OCI-LY1 (cell line): ENCODE measurements at regions not wholly inside any gene's neighbourhood (a gene's known extent, or its start where the extent isn't known, plus 50 kb on each side); places are given as distances from the start of the nearest gene placed in this dataset.

ENCODE experiments used
- H2AFZ ChIP-seq: fragments of 200-600 bp; sonication (generic), shearing (Covaris generic); 2 replicates; pipeline ENCODE4 v1.6.0; 2014; ENCODE audit warnings: antibody characterized with exemption, mild to moderate bottlenecking, low read length
- H3F3A ChIP-seq: fragments of 200-600 bp; sonication (generic), shearing (Covaris generic); 2 replicates; pipeline ENCODE4 v1.6.0; 2014; ENCODE audit warnings: mild to moderate bottlenecking, antibody characterized with exemption, low read length, moderate library complexity; ENCODE audit not compliant: insufficient read depth
- H3K27ac ChIP-seq: fragments of 200-600 bp; sonication (generic); 2 replicates; pipeline ENCODE4 v1.5.1; 2014; ENCODE audit warnings: low read length, mixed run types, mild to moderate bottlenecking, low read depth; ENCODE audit not compliant: poor library complexity, severe bottlenecking
- H3K27me3 ChIP-seq: fragments of 200-600 bp; sonication (generic); 2 replicates; pipeline ENCODE4 v1.6.0; 2014; ENCODE audit warnings: antibody characterized with exemption, mild to moderate bottlenecking, low read length, moderate library complexity; ENCODE audit not compliant: insufficient read depth
- H3K36me3 ChIP-seq: fragments of 200-600 bp; sonication (generic); 2 replicates; pipeline ENCODE4 v1.6.1; 2014; ENCODE audit warnings: mild to moderate bottlenecking, antibody characterized with exemption, low read length, moderate library complexity, mixed read lengths; ENCODE audit not compliant: insufficient read depth
- H3K4me1 ChIP-seq: fragments of 200-600 bp; sonication (generic); 2 replicates; pipeline ENCODE4 v1.5.1; 2014; ENCODE audit warnings: mild to moderate bottlenecking, low read length, moderate library complexity; ENCODE audit not compliant: insufficient read depth, severe bottlenecking
- H3K4me2 ChIP-seq: fragments of 200-600 bp; sonication (generic), shearing (Covaris generic); 2 replicates; pipeline ENCODE4 v1.6.1; 2014; ENCODE audit warnings: low read length
- H3K4me3 ChIP-seq: fragments of 200-600 bp; sonication (generic); 2 replicates; pipeline ENCODE4 v1.5.1; 2014; ENCODE audit warnings: low read length, low read depth, mild to moderate bottlenecking, mixed read lengths; ENCODE audit not compliant: poor library complexity, severe bottlenecking
- H3K79me2 ChIP-seq: fragments of 200-600 bp; shearing (Covaris generic); 2 replicates; pipeline ENCODE4 v1.6.1; 2016; ENCODE audit warnings: mixed run types, low read length, mixed read lengths; ENCODE audit not compliant: insufficient read depth
- H3K9ac ChIP-seq: fragments of 200-600 bp; sonication (generic), shearing (Covaris generic); 2 replicates; pipeline ENCODE4 v1.6.1; 2014; ENCODE audit warnings: mild to moderate bottlenecking, low read length, mixed read lengths
- H3K9me2 ChIP-seq: fragments of 200-600 bp; sonication (generic), shearing (Covaris generic); 2 replicates; pipeline ENCODE4 v1.6.1; 2014; ENCODE audit warnings: low read depth, mild to moderate bottlenecking, low read length, mixed read lengths
- H3K9me3 ChIP-seq: fragments of 200-600 bp; shearing (Covaris generic); 2 replicates; pipeline ENCODE4 v1.6.1; 2014; ENCODE audit warnings: low read length, mixed read lengths
- H4K20me1 ChIP-seq: fragments of 200-600 bp; sonication (generic), shearing (Covaris generic); 2 replicates; pipeline ENCODE4 v1.6.0; 2016; ENCODE audit warnings: mild to moderate bottlenecking, low read length; ENCODE audit not compliant: insufficient read depth
- EZH2 ChIP-seq: fragments of 200-600 bp; sonication (generic), shearing (Covaris generic); IDR thresholded peaks from 2 replicates; pipeline ENCODE4 v1.8.0; 2017; ENCODE audit warnings: borderline replicate concordance, mixed run types, mild to moderate bottlenecking, antibody characterized with exemption, low read length, moderate library complexity, mixed read lengths
- TF ChIP-seq, protein P1 (sequence below): fragments of 200-600 bp; sonication (generic), shearing (Covaris generic); IDR thresholded peaks from 2 replicates; pipeline ENCODE4 v1.5.1; 2017; ENCODE audit warnings: mild to moderate bottlenecking, antibody characterized with exemption, low read length, moderate library complexity, mixed read lengths

DNA sequence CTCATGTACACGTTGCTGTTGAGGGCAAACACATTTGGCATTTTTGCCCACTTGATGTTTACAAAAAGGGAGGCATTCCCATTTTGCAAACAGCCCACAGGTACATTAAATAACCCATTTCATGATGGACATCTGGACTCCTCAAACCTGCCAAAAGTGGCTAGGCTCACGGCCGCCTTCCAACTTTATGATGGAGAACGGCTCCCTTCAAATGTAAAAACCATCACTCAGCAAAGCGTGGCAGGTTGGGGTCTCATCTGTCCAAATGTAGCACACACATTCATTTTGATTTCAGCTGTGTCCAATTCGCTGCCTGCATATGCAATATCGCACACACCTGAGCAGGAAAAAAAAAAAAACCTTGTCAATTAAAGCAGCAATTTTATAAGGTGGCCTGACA, 417.8 kb downstream of the TMEM114 start:
- H3K4me1 ChIP-seq = no peaks in the 10 kb centered on the region
- no peak overlapping the region for H3K4me3 ChIP-seq
- H2AFZ ChIP-seq = no peak overlapping the region
- no peak overlapping the region for H3K4me2 ChIP-seq
- H3K9ac ChIP-seq = no peak overlapping the region
- H3K79me2 ChIP-seq = no peaks in the 10 kb centered on the region
- H3K9me3 ChIP-seq = no peaks in the 10 kb centered on the region
- H3K36me3 ChIP-seq = no peaks in the 10 kb centered on the region
- TF ChIP-seq EZH2 = no peak
- TF ChIP-seq, protein P1, sequence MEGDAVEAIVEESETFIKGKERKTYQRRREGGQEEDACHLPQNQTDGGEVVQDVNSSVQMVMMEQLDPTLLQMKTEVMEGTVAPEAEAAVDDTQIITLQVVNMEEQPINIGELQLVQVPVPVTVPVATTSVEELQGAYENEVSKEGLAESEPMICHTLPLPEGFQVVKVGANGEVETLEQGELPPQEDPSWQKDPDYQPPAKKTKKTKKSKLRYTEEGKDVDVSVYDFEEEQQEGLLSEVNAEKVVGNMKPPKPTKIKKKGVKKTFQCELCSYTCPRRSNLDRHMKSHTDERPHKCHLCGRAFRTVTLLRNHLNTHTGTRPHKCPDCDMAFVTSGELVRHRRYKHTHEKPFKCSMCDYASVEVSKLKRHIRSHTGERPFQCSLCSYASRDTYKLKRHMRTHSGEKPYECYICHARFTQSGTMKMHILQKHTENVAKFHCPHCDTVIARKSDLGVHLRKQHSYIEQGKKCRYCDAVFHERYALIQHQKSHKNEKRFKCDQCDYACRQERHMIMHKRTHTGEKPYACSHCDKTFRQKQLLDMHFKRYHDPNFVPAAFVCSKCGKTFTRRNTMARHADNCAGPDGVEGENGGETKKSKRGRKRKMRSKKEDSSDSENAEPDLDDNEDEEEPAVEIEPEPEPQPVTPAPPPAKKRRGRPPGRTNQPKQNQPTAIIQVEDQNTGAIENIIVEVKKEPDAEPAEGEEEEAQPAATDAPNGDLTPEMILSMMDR = no peak
- 0 out of 2 replicates have a peak, but pooled peaks cover 6% of the 10 kb centered on the region for H3K27me3 ChIP-seq
- no peaks in the 10 kb centered on the region for H4K20me1 ChIP-seq
- H3K9me2 ChIP-seq = no peaks in the 10 kb centered on the region
- H3K27ac ChIP-seq = no peak overlapping the region
- H3F3A ChIP-seq = no peaks in the 10 kb centered on the region

DNA sequence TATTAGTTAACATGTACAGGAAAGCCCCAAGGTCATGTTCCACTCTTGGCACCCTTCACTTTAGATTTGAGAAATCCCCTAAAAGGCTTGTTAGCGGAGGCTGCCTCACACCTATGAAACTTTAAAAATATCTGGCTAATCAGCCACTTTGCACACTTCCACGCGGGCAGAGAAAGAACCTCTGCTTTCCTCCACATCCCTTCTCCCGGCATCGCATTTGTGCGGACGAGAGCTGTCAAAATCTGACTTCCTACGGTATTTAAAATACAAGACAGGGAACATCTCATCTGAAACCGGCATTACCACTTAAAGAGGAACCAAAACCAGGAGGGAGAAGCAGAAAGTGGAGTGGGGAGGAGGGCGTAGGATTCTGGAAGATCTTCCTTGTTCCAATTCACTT, 422.3 kb downstream of the TMEM114 start:
- H3K4me2 ChIP-seq = no peak overlapping the region
- no peak overlapping the region for H3K4me3 ChIP-seq
- no peaks in the 10 kb centered on the region for H3K9me3 ChIP-seq
- H3K79me2 ChIP-seq = no peaks in the 10 kb centered on the region
- no peaks in the 10 kb centered on the region for H3K9me2 ChIP-seq
- H3K9ac ChIP-seq = no peak overlapping the region
- no peaks in the 10 kb centered on the region for H3F3A ChIP-seq
- H3K27me3 ChIP-seq = no peaks in the 10 kb centered on the region
- H4K20me1 ChIP-seq = no peaks in the 10 kb centered on the region
- H3K4me1 ChIP-seq = no peaks in the 10 kb centered on the region
- H3K36me3 ChIP-seq = no peaks in the 10 kb centered on the region
- no peak overlapping the region for H3K27ac ChIP-seq
- H2AFZ ChIP-seq = no peak overlapping the region
- TF ChIP-seq, protein P1 = no peak
- TF ChIP-seq EZH2 = no peak

DNA sequence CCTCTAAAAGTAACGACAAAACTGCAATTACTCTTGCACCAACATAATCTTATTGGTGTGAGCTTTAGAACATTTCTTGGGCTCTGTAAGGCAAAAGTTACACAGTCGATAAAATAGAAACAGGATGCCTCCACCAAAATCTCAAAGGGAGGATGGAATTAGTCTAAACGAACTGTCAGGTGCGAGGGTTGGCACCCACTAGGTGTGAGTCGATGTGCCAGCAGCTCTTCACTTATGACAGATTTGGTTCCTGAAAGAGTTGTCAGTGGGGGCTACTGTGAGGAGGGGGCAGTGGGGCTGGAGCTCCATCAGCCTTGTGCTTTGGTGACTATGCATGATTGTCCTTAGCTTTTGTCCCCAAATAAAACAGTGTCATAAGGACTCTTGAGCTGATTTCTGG, 422.9 kb downstream of the TMEM114 start:
- Histone ChIP-seq H3K4me3 (no peak overlapping the region), H3K27ac (no peak overlapping the region), H3F3A (no peaks in the 10 kb centered on the region), H3K4me2 (no peak overlapping the region), H2AFZ (no peak overlapping the region), H3K79me2 (no peaks in the 10 kb centered on the region), H3K36me3 (no peaks in the 10 kb centered on the region), H3K9ac (no peak overlapping the region), H3K9me3 (no peaks in the 10 kb centered on the region), H3K4me1 (no peaks in the 10 kb centered on the region), H4K20me1 (no peaks in the 10 kb centered on the region), H3K27me3 (no peaks in the 10 kb centered on the region), H3K9me2 (no peaks in the 10 kb centered on the region)
- no peak for TF ChIP-seq EZH2
- TF ChIP-seq, protein P1 = no peak
